HepG2 (cell line): ENCODE measurements at regions not wholly inside any gene's neighbourhood (a gene's known extent, or its start where the extent isn't known, plus 50 kb on each side); places are given as distances from the start of the nearest gene placed in this dataset.
A peak's percentile ranks its signal among the peaks of the same experiment; 100 is the strongest.

Experiments used
- ATAC-seq: fragments of 200-7000 bp; cut with Tn5 transposase; 3 replicates; pipeline ENCODE4 v1.9.1; 2020; ENCODE audit warnings: mild to moderate bottlenecking, moderate library complexity
- BruUV-seq: library from RNA; stranded (reverse); fragments of 400-500 nt; replicated peaks from 2 replicates; lab custom pipeline; 2021; lab: Mats Ljungman, UMichigan
- CTCF ChIA-PET: fragments of 300-600 bp; formaldehyde crosslinking; extraction: SDS; loops from one replicate; lab custom pipeline; 2021; ENCODE audit warnings: low total read pairs, inconsistent platforms, low intra/inter-chr PET ratio; lab: Yijun Ruan, JAX
- POLR2A ChIA-PET: fragments of 350-600 bp; sonication (Branson Sonifier 250); formaldehyde crosslinking; loops from one replicate; lab custom pipeline; 2020; ENCODE audit warnings: antibody characterized with exemption, inconsistent platforms; lab: Yijun Ruan, JAX
- DNase-seq: peaks from one replicate; pipeline ENCODE4 v3.0.0-alpha.2; 2015; ENCODE audit warnings: low spot score
- FAIRE-seq: peaks from 3 replicates; lab custom pipeline; 2011; peaks lifted over from hg19 to GRCh38; lab: Jason Lieb, UNC
- H2AFZ ChIP-seq: one replicate; pipeline ENCODE4 v1.6.1; 2011; ENCODE audit warnings: low read length, inconsistent platforms
- H3K27ac ChIP-seq: fragments of 300-600 bp; 3 replicates; pipeline ENCODE4 v1.8.0; 2011; ENCODE audit warnings: mixed run types, mild to moderate bottlenecking, mixed read lengths, low read length, inconsistent platforms; ENCODE audit not compliant: insufficient read depth; ENCODE audit errors: extremely low read length
- H3K27me3 ChIP-seq, 2 experiments: fragments of 200-600 bp in 1 of 2; 2 replicates in 1 of 2; 3 replicates in 1 of 2; pipeline versions ENCODE4 v1.6.0 to v1.8.0; 2011; ENCODE audit warnings: low read length in 2 of 2, mild to moderate bottlenecking in 2 of 2, moderate library complexity in 2 of 2, inconsistent platforms in 1 of 2; ENCODE audit not compliant: insufficient read depth in 2 of 2, control insufficient read depth in 1 of 2
- H3K36me3 ChIP-seq, 2 experiments: fragments of 200-600 bp in 1 of 2; replicated peaks in 1 of 2; 2 replicates in 1 of 2; 3 replicates in 1 of 2; pipeline versions ENCODE4 v1.5.1 to v1.8.0; 2011; ENCODE audit warnings: low read length in 2 of 2, inconsistent platforms in 1 of 2; ENCODE audit not compliant: insufficient read depth in 2 of 2, control insufficient read depth in 1 of 2
- H3K4me1 ChIP-seq: 2 replicates; pipeline ENCODE4 v1.5.1; 2012; ENCODE audit warnings: low read length, inconsistent platforms; ENCODE audit not compliant: insufficient read depth
- H3K4me2 ChIP-seq: 2 replicates; pipeline ENCODE4 v1.6.0; 2011; ENCODE audit warnings: low read depth, low read length, inconsistent platforms
- H3K4me3 ChIP-seq, 3 experiments: fragments of 200-600 bp in 1 of 3; sonication (generic), shearing (Covaris generic) in 1 of 3; replicated peaks in 1 of 3; 2 replicates each; pipeline ENCODE4 v1.5.1; 2011 to 2016; ENCODE audit warnings: low read length in 3 of 3, inconsistent platforms in 2 of 3, low read depth in 2 of 3, mild to moderate bottlenecking in 2 of 3, control low read depth in 1 of 3, mixed read lengths in 1 of 3; ENCODE audit not compliant: insufficient read depth in 1 of 3
- H3K79me2 ChIP-seq: one replicate; pipeline ENCODE4 v1.6.1; 2011; ENCODE audit warnings: low read length, inconsistent platforms; ENCODE audit not compliant: insufficient read depth
- H3K9ac ChIP-seq: 2 replicates; pipeline ENCODE4 v1.6.0; 2011; ENCODE audit warnings: mild to moderate bottlenecking, low read depth, low read length, inconsistent platforms; ENCODE audit not compliant: insufficient read depth
- H3K9me3 ChIP-seq: 2 replicates; pipeline ENCODE4 v1.5.1; 2012; ENCODE audit warnings: mild to moderate bottlenecking, low read length
- H4K20me1 ChIP-seq: 2 replicates; pipeline ENCODE4 v1.6.0; 2011; ENCODE audit warnings: inconsistent platforms, mild to moderate bottlenecking, low read length, moderate library complexity; ENCODE audit not compliant: insufficient read depth
- ATF7 ChIP-seq, 2 experiments: fragments of 450-650 bp in 1 of 2; sonication (generic) in 1 of 2; formaldehyde crosslinking in 1 of 2; IDR thresholded peaks; 2 replicates each; pipeline versions ENCODE4 v1.4.0 to v1.6.1; 2016 to 2020; ENCODE audit warnings: antibody characterized with exemption in 1 of 2, mild to moderate bottlenecking in 1 of 2, missing genetic modification reagents in 1 of 2
- FOXA3 ChIP-seq: IDR thresholded peaks from 2 replicates; pipeline ENCODE4 v1.6.1; 2016; ENCODE audit warnings: missing genetic modification reagents, missing compliant biosample characterization
- HMGXB4 ChIP-seq, 2 experiments: sonication (generic) in 1 of 2; formaldehyde crosslinking in 1 of 2; IDR thresholded peaks; 2 replicates each; pipeline versions ENCODE4 v1.4.0 to v1.6.1; 2018 to 2020; ENCODE audit warnings: missing genetic modification reagents in 2 of 2, borderline replicate concordance in 1 of 2, low read depth in 1 of 2, mild to moderate bottlenecking in 1 of 2, missing biosample characterization in 1 of 2
- RFX1 ChIP-seq: fragments of 450-650 bp; IDR thresholded peaks from 2 replicates; pipeline ENCODE4 v1.6.1; 2017
- SP1 ChIP-seq, 2 experiments: fragments of 450-650 bp in 1 of 2; sonication (generic) in 1 of 2; formaldehyde crosslinking in 1 of 2; IDR thresholded peaks; 2 replicates each; pipeline versions ENCODE4 v1.4.0 to v1.6.1; 2016 to 2020; ENCODE audit warnings: missing genetic modification reagents in 1 of 2
- THAP9 ChIP-seq: sonication (generic); formaldehyde crosslinking; IDR thresholded peaks from 2 replicates; pipeline ENCODE4; 2020; ENCODE audit warnings: missing genetic modification reagents, mild to moderate bottlenecking, borderline replicate concordance
- ZNF383 ChIP-seq: sonication (generic); formaldehyde crosslinking; IDR thresholded peaks from 2 replicates; pipeline ENCODE4 v1.4.0; 2020; ENCODE audit warnings: missing genetic modification reagents, mild to moderate bottlenecking, borderline replicate concordance
- ZNF784 ChIP-seq: sonication (generic); formaldehyde crosslinking; IDR thresholded peaks from 2 replicates; pipeline ENCODE4 v1.5.1; 2020; ENCODE audit warnings: missing genetic modification reagents, mild to moderate bottlenecking, borderline replicate concordance
- WGBS: methylation state at CpG from one replicate; pipeline ENCODE4 v1.1.6; 2017; ENCODE audit warnings: low lambda C conversion rate; 5-methylcytosine and 5-hydroxymethylcytosine counted together
- in situ Hi-C: cut with HindIII; loops from 2 replicates; pipeline ENCODE4 v1.10.0; 2017; ENCODE audit warnings: low pct_unique_long_range_greater_than_20kb; ENCODE audit not compliant: extremely low pct_ligation_motif_present
- intact Hi-C: fragments of 100-400 bp; cut with micrococcal nuclease; formaldehyde crosslinking; loops from one replicate; pipeline ENCODE4 v1.10.0; 2022; ENCODE audit not compliant: unreplicated experiment

- no peak for TF ChIP-seq THAP9 (CRISPR knock-in tag)
- no peak for TF ChIP-seq HMGXB4 (CRISPR knock-in tag; IDR thresholded peaks at IDR 0.05; ENCODE audit: borderline replicate concordance in 1 of 2, low read depth in 1 of 2)
- TF ChIP-seq, all 625 proteins: peak for 0
These were observed 215.2 kb downstream of the ZNF621 start (continued) for GRCh38 chr3:40739971-40740370.

GRCh38 chr3:40741729-40742128 lies 217.0 kb downstream of the ZNF621 start:
- no peak overlapping the region for H3K27ac ChIP-seq
- no peak overlapping the region for H2AFZ ChIP-seq
- no TSS peak for BruUV-seq
- H3K9me3 ChIP-seq, result no peaks in the 10 kb centered on the region
- H3K27me3 ChIP-seq, result no peaks in the 10 kb centered on the region; a peak in 1 of 5 replicates
- no peak overlapping the region for H3K4me2 ChIP-seq
- in situ Hi-C loops (no loop called here), intact Hi-C loops (no loop called here)
- peak; percentile 30; the same call in 1 of the 2 replicates for TF ChIP-seq RFX1
- no peak for TF ChIP-seq SP1 (IDR thresholded peaks at IDR 0.05)
- no peak for TF ChIP-seq SP1 (CRISPR knock-in tag; IDR thresholded peaks at IDR 0.05)
- no peak for TF ChIP-seq ZNF383 (CRISPR knock-in tag)
- TF ChIP-seq ZNF784 (CRISPR knock-in tag), result no peak
- TF ChIP-seq FOXA3 (CRISPR knock-in tag), result no peak
- TF ChIP-seq ATF7 (IDR thresholded peaks at IDR 0.05), result 0 out of 2 replicates have a peak, but pooled peaks have one; percentile 28
- TF ChIP-seq ATF7 (CRISPR knock-in tag; IDR thresholded peaks at IDR 0.05), result no peak
- WGBS, result 0% methylated on average over 1 of the region's 1 CpG
- H3K4me1 ChIP-seq, result no peaks in the 10 kb centered on the region
- ATAC-seq (no peak), DNase-seq (no peak), FAIRE-seq (no peak)
- H3K36me3 ChIP-seq, result no peaks in the 10 kb centered on the region
- no peak overlapping the region for H3K4me3 ChIP-seq
- no peaks in the 10 kb centered on the region for H3K79me2 ChIP-seq
- H4K20me1 ChIP-seq, result no peaks in the 10 kb centered on the region
- CTCF ChIA-PET, result no interaction called here
- POLR2A ChIA-PET, result no interaction called here
- no peak overlapping the region for H3K9ac ChIP-seq
